GM12892 (cell line): ENCODE measurements at regions not wholly inside any gene's neighbourhood (a gene's known extent, or its start where the extent isn't known, plus 50 kb on each side); places are given as distances from the start of the nearest gene placed in this dataset.
"Not testable (repeated sequence)": the region's sequence is repeated elsewhere in the genome, so short reads cannot be mapped to it uniquely, and the experiment has no call there.

Experiments used
- DNase-seq: peaks from one replicate; pipeline ENCODE4 v3.0.0; 2011; ENCODE audit not compliant: insufficient read length
- FAIRE-seq: peaks from 2 replicates; lab custom pipeline; 2011; peaks lifted over from hg19 to GRCh38; lab: Jason Lieb, UNC
- POLR2A ChIP-seq: IDR thresholded peaks from 2 replicates; pipeline ENCODE4 v1.6.1; 2011; ENCODE audit warnings: low read depth, low read length, control low read depth
- POLR2AphosphoS5 ChIP-seq: IDR thresholded peaks from 2 replicates; pipeline ENCODE4 v1.6.1; 2011; ENCODE audit warnings: low read depth, low read length, control low read depth
- TAF1 ChIP-seq: IDR thresholded peaks from 2 replicates; pipeline ENCODE4 v1.6.1; 2011; ENCODE audit warnings: low read depth, mild to moderate bottlenecking, control low read depth, low read length, borderline replicate concordance

GRCh38 chr2:133855526-133855925 lies 287.3 kb upstream of the NCKAP5 start:
- FAIRE-seq, result no peak
- DNase-seq, result no peak
- TF ChIP-seq POLR2A (no peak), TAF1 (no peak), POLR2AphosphoS5 (no peak)

GRCh38 chr2:133856678-133857077 lies 288.4 kb upstream of the NCKAP5 start:
- TF ChIP-seq TAF1 (no peak), POLR2A (no peak), POLR2AphosphoS5 (no peak)
- DNase-seq (no peak), FAIRE-seq (no peak)

GRCh38 chr2:133859578-133859977 lies 291.3 kb upstream of the NCKAP5 start:
- DNase-seq (no peak), FAIRE-seq (no peak)
- TF ChIP-seq POLR2AphosphoS5, result no peak
- TF ChIP-seq TAF1, result no peak
- TF ChIP-seq POLR2A, result no peak

GRCh38 chr2:133862400-133862977 lies 294.2 kb upstream of the NCKAP5 start:
- FAIRE-seq, result no peak
- DNase-seq, result no peak
- TF ChIP-seq TAF1 (no peak), POLR2A (no peak), POLR2AphosphoS5 (no peak)

- FAIRE-seq (no peak), DNase-seq (no peak)
These were observed 295.0 kb upstream of the NCKAP5 start for GRCh38 chr2:133863106-133863800.

GRCh38 chr2:133865141-133865540 lies 296.9 kb upstream of the NCKAP5 start:
- DNase-seq, result no peak
- FAIRE-seq, result no peak
- TF ChIP-seq TAF1 (no peak), POLR2AphosphoS5 (no peak), POLR2A (no peak)

More at GRCh38 chr2:133863106-133863800, 295.0 kb upstream of the NCKAP5 start:
- no peak for TF ChIP-seq POLR2A
- no peak for TF ChIP-seq POLR2AphosphoS5
- TF ChIP-seq TAF1, result no peak

- DNase-seq, result no peak
- TF ChIP-seq TAF1, result no peak
- TF ChIP-seq POLR2A, result no peak
- no peak for TF ChIP-seq POLR2AphosphoS5
- FAIRE-seq, result no peak
These were observed 298.9 kb upstream of the NCKAP5 start for GRCh38 chr2:133867166-133867565.

DNA sequence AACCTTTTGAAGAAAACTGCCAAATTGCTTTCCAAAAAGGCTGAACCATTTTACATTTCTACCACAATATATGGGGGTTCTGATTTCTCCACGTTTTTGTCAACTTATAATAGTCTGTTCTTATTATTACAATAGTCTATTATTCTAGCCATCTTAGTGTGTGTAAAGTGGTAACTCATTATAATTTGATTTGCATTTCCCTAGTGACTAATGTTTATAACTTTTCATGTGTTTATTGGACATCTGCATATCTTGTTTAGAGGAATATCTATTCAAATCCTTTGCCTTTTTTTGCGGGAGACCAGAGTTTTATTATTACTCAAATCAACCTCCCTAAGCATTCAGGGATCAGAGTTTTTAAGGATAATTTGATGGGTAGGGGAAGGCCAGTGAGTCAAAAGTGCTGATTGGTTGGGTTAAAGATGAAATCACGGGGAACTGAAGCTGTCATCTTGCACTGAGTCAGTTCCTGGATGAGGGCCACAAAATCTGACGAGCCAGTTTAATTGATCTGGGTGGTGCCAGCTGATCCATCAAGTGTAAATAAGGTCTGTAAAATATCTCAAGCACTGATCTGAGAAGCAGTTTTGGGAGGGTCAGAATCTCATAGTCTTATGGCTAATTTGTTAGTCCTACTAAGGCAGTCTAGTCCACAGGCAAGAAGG lies 303.4 kb upstream of the NCKAP5 start:
- no peak for FAIRE-seq
- no peak for DNase-seq
- TF ChIP-seq POLR2AphosphoS5 (no peak), POLR2A (no peak), TAF1 (no peak)

DNA sequence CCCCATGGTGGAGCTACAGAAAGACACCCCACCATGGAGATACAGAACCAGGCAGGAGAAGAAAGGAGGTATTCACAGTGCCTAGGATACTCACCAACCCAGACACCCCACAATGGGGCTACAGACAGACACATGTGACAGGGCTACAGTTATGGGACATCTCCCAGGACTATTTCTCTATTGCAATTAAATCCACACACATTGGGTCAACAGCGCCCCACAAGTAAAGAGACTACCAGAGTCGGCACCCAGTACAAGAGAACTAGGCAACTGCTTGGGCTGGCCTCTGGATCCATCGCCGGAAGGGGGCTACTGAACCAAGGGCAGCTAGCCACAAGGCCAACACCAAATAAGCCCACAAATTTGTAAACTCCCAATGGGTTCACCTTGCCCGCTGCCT lies 310.1 kb upstream of the NCKAP5 start:
- DNase-seq (no peak), FAIRE-seq (no peak)
- TF ChIP-seq POLR2A, result no peak
- TF ChIP-seq POLR2AphosphoS5, result no peak
- TF ChIP-seq TAF1, result no peak

- no peak for DNase-seq
- FAIRE-seq, result no peak
- no peak for TF ChIP-seq POLR2AphosphoS5
- no peak for TF ChIP-seq TAF1
- no peak for TF ChIP-seq POLR2A
These were observed 311.4 kb upstream of the NCKAP5 start for GRCh38 chr2:133879703-133880102.

GRCh38 chr2:133882159-133882558 lies 313.9 kb upstream of the NCKAP5 start:
- not testable (repeated sequence) for FAIRE-seq

DNA sequence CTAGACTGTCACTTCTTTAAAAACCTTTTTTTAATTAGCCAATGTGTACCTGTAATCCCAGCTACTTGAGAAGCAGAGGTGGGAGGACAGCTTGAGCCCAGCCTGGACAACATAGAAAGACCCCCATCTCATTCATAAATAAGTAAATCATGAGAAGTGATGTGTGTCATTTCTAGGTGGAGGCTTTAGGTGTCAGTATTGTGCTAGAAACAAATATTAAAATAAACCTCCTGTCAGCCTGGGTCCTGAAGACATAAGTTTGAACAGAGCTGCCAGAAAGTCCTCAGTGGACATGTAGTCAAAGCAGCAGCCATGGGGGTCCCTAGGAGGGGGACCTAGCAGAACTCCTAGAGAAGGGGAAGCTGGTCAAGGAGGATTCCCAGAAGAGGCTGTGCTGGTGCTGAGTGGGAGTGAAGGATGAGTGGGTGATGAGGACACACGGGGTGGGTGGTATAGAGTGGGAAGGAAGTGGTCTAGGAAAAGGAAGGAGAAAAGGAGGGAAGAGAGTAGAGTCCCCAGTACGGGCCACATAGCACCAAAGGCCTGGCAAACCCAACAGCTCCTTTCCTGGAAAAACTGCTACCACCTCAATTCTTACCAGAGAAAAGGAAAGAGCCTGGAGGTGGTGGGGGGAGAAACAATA lies 316.6 kb upstream of the NCKAP5 start:
- no peak for DNase-seq
- TF ChIP-seq POLR2A, result no peak
- no peak for TF ChIP-seq TAF1
- no peak for TF ChIP-seq POLR2AphosphoS5
- no peak for FAIRE-seq

More at GRCh38 chr2:133882159-133882558, 313.9 kb upstream of the NCKAP5 start:
- DNase-seq, result not testable (repeated sequence)
